Loucy (cell line): ENCODE measurements at regions not wholly inside any gene's neighbourhood (a gene's known extent, or its start where the extent isn't known, plus 50 kb on each side); places are given as distances from the start of the nearest gene placed in this dataset.

Experiments
- EZH2phosphoT487 ChIP-seq: fragments of 200-600 bp; IDR thresholded peaks from 2 replicates; pipeline ENCODE4 v1.6.1; 2018; ENCODE audit warnings: antibody characterized with exemption, mild to moderate bottlenecking, moderate library complexity, borderline replicate concordance
- TF ChIP-seq, protein P1 (sequence below): fragments of 200-600 bp; sonication (generic); conservative IDR thresholded peaks from 2 replicates; pipeline ENCODE4 v1.5.1; 2014; ENCODE audit warnings: mild to moderate bottlenecking, antibody characterized with exemption, low read length

DNA sequence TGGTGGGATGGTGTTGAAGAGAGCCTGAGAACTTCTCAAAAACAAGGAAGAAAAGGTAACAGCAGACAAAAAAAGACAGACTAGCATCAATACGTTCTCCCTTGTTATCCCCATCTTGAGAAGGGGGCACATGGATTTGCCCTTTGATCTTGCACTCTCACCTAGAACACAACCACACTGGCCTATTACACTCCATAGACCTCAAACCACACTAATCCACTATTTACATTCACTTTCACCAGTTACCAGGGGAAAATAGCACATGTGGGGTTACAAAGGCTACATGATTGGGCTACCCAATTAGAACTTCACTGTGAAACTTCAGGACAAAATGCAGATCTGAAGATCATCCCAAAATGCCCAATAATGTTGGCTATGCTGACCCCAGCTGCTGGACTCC, 72.6 kb upstream of the SELENOP start:
- TF ChIP-seq, protein P1, sequence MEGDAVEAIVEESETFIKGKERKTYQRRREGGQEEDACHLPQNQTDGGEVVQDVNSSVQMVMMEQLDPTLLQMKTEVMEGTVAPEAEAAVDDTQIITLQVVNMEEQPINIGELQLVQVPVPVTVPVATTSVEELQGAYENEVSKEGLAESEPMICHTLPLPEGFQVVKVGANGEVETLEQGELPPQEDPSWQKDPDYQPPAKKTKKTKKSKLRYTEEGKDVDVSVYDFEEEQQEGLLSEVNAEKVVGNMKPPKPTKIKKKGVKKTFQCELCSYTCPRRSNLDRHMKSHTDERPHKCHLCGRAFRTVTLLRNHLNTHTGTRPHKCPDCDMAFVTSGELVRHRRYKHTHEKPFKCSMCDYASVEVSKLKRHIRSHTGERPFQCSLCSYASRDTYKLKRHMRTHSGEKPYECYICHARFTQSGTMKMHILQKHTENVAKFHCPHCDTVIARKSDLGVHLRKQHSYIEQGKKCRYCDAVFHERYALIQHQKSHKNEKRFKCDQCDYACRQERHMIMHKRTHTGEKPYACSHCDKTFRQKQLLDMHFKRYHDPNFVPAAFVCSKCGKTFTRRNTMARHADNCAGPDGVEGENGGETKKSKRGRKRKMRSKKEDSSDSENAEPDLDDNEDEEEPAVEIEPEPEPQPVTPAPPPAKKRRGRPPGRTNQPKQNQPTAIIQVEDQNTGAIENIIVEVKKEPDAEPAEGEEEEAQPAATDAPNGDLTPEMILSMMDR = no peak
- TF ChIP-seq EZH2phosphoT487 = no peak
